ENCODE measurements at regions not wholly inside any gene's neighbourhood (a gene's known extent, or its start where the extent isn't known, plus 50 kb on each side); places are given as distances from the start of the nearest gene placed in this dataset.

DNA sequence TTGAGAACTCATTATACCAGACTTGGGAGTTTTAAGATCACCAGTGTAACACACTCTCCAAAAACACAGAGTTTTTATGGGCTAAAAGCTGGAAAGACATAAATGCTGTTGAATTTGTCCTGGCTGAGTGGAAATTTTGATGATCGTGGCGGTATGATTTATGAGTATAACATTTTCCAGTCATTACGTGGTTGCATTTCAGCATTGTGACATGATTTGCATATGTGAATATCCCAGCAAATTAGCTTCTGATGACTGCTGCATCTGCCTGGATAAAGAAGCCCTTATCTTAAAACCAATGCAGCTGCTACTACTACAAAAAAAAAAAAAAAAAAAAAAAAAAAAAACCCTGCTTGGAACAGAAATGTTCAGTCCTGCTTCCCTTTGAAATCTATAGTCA lies 850.9 kb downstream of the TFAP2A start:
- peak; percentile 12 for DNase-seq

DNA sequence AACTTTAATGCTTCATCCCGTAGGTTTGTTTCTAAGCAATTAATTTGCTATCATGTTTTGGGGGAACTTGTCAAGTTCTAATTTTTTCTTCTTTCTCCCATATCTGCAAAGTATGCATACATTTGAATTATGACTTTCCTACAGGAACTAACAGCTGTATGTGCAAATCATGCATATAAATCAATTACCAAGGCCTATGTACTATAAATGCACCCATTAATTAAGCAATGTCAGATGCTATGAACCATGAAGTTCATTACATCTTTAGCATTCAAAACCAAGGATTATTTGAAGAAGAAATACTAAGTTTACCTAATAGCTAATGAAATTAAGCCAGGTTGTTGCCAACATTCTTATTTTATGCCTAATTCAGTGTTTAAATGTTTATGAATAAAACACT lies 851.3 kb downstream of the TFAP2A start:
- no peak for DNase-seq

DNA sequence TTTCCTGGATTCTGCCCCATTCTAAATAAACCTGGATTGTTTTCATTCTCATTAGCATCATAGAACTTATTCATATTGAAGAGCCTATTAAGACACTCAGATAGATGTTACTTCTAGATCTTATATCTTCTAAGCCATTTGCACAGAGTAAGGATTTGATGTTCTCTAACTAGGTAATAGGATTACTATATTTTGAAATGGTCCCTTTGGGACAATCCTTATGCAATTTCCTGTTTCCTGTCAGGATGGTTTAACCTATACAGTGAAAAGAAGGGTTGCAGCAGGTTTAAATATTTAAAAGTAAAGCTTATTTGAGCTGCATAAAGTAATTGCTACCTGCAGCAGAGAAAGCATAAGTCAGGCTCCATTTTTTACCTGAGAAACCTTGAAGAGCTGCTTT lies 860.1 kb downstream of the TFAP2A start:
- DNase-seq, result no peak

DNA sequence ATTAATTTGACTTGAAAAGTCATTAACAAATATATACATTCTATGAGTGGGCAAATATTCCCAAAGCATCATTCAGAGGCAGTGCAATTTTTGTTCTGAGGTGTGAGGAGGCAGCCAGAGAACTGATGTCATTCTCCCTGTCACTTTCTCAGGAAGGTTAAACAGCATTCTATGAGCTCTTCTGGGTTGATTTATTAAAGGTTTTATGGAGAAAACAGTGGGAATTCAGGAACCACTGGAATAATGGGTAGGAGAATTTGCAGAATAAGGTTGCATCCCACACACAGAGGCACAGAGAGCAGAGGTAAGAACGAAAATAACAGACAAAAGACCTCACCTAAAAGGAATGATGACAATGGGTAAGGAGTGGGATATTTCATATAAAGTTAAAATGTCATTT lies 860.6 kb downstream of the TFAP2A start:
- DNase-seq, result no peak

DNA sequence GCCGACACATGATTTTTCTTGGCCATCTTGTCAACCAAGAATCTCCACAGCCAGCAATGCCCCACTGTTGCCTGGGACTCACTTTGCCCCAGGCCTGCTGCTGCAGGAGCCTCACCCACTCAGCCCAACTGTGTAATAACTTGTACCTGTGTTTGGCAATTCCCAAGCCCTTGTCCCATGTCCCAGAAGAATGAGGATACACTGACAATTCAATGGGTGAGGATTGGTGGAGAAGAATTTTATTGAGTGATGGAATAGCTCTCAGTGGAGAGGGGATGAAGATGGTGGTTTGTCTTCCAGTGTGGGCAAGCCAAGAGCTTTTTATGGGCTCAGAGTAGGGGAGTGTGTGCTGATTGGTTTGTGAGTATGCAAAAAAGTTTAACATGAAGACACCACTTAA lies 861.9 kb downstream of the TFAP2A start:
- DNase-seq, result no peak

DNA sequence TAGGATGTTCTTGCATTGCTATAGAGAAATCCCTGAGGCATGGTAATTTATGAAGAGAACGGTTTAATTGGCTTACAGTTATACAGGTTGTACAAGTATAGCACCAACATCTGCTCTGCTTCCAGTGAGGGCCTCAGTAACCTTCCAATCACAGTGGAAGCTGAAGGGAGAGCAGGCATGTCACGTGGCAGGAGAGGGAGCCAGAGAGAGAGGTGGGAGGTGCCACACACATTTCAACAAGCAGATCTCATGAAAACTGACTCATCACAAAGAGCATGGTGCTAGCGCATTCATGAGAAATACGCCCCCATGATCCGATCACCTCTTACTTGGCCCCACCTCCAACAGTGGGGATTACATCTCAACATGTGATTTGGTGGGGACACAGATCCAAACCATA lies 871.2 kb downstream of the TFAP2A start:
- no peak for DNase-seq

DNA sequence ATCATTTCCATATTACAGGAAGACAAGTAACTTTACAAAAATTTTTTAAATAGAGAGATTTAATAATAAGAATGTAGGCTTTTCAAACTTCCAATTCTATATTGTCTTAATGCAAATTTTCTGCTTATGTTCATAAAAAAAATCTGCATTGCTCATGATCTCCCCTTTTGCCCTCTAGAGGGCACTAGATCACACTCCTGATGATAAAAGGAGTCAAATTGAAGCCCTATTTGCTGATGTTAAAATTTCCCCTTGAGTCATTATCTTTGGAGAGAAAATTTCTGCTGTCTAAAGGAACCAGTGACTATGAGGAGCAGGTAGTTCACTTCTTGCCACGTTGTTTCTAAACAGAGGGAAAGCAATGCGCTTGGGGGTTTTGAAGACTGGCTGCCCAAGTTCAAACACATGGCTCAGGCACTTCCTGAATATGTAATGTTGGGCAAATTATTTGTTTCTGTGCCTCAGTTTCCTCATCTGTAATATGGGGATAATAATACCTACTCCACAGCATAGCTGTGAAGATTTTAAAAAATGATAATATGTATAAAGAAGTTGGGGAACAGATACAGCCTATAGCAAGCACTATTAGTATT lies 874.2 kb downstream of the TFAP2A start:
- peak; percentile 72 for DNase-seq

DNA sequence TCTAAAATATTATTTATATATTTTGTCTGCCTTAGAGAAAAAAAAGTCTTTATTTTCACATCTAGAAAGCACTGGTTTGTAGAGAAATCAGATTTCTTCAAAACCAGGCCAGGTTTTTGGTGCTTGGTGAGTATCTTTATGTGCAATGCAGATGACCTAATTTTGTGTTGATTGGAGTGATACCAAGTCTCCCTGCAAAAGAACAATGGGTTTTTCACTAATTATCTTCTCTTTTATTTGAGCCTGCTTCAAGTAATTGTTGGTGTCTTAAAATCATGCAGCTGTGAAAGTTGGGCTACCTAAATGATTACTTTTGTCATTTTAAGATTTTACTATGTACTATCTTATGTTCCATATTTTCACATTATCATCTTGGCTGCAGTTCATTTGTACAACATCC lies 874.7 kb downstream of the TFAP2A start:
- peak; percentile 13 for DNase-seq

DNA sequence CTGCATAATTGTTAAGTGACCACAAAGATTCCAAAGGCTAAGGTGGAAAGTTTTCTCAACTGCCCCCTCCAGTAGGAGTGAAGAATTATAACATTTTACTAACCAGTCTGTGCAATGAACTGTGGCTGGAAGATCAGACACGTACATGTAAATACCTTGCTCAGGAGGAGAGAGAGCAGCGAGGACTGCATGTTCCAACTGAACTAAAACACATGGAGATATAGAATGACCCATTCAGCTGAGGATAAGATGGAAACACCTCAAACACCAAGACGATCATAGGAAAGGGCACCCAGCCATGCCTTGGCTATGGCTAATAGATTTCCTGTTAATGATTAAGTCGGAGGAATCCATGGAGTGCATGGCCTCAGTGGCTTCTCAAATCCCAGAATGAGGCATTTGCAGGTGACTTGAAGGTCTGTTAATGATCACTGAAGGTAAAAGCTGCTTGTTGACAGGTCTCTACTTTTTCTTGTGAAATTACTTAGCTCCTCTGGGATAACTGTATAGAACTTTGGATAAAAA lies 875.6 kb downstream of the TFAP2A start:
- no peak for DNase-seq

DNA sequence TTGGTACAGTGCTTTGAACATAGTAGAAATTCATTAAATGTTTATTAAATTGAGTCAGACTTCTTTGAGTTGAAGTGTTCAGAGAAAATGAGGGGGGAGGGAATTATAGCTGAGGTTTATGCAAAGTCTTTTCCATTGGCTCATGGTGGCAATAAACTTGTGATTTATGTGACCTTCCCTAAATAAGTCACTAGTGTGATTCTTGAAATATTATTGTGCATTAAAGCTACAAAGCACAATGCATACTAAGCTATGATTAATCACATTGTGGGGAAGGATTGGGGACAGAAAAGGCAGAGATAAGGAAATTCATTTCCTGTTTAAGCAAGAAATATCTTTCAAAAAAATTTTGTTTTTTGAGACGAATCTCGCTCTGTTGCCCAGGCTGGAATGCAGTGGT lies 877.5 kb downstream of the TFAP2A start:
- DNase-seq, result peak; percentile 92

DNA sequence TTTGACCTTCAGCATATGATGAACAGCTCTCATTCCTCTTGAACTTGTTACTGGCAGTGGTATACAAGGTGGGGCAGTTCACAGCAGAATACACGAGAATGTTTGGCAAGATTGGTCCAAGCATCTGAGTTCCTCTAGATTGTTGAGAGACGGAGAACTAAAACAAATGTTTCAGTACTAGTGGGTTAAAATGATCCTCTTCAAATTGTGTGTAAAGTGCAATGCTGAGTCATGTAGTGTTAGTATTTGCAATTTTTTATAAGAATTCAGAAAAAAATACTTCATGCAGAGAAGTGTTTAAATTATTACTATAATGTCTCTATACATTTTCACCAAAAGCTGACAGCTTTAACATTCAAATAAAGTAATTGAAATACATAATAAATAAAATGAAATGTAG lies 879.8 kb downstream of the TFAP2A start:
- DNase-seq, result no peak

DNA sequence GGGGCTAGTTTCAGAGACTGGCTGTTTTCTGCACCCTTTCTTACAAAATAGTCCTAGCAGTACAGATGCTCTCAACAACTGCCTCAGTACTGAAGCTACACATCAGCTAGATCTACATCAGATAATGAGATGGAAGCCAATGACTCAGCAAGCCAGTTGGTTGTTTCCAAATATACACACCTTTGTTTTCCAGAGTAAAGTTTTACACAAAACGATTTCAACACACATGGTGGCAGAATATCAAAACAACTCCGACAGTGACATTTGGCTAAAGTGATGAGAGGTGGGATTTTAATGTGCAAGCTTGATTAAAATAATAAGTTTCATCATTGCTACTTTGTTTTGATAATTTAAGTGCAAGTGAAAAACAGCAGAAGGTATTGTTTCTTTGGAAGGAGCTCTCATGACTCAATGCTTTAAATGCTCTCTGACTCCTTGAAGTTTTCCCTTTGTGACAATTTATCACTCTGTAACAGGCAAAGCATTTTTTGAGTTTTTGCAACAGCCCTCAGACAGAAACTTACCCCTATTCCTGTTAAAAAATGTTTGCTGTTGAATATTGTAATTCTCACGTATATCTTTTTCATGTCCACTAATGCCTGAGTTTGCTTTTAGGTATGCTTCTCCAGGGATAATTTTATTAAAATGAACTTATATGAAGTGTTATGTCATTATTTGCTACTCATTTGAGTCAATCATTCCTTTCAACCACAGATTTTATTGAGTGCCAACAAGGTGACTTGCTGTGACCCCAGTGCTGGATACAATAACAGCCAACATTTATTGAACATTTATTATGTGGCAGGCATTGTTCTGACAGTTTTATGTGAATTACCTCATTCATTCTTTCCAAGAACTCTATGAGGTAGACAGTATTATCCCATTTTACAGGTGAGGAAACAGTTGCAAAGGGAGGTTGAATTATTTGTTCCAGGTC lies 882.0 kb downstream of the TFAP2A start:
- peak; percentile 36 for DNase-seq

DNA sequence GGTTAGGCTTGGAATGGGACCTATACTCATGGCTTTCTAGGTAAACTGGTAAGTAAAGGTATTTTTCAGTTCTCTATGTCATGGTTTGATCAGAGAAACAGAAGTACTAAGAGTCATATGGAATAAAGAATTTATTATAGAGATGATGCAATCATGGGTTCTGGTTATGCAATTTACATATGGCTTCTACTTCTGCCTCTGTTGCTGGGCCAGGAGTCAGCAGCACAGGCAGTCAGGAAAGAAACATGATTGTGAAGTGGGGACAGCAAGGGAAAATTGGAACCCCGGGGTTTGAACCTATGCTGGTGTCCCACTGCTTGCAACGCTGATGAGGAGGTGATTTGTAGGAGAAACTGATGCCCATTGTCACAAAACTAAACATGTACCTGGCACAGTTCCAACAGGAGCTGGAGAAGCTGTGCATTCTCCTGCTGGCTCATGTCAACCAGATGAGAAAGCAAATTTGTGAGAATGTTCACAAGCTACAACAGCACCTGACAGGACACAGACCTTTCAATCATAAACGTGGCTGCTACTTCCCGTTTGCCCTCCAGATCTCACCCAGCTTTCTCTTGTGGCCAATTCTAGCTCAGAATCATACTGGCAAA lies 887.1 kb downstream of the TFAP2A start:
- DNase-seq, result no peak

DNA sequence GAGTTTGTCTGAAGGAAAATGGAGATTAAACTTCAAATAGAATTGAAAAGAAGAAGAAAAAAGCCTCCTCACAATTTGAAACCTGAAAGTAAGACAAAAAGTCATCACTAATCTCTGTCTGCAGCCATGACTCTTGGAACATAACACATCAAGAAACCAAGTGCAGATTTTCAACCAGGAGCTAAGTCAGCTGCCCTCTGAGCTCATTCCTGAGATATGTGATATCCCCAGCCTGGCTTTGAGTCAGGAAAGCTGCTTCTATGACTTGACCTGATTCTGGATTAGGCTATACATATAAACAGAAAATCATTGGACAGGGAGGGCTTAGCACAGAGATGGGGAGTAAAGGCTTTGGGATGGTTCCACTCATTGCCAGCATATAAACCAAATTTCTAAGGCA lies 891.4 kb downstream of the TFAP2A start:
- peak; percentile 92 for DNase-seq

DNA sequence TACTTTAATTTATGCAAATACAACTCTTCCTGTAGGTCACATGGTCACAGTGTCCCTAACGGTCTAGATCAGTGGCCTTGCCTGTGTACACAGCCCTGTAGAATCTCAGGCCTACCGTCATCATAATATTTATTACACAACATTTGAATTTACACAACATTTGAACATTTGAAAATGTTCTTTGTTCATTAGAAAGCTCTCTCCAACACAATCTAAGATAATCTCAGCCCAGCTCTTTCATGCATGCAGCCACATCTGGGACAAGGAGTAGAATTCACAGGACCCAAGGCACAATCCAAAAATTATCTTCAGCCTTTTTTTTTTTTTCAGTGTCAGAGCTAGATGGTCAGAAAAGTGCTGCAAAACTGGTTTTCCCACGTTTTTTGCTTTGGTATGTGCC lies 892.8 kb downstream of the TFAP2A start:
- DNase-seq, result no peak

DNA sequence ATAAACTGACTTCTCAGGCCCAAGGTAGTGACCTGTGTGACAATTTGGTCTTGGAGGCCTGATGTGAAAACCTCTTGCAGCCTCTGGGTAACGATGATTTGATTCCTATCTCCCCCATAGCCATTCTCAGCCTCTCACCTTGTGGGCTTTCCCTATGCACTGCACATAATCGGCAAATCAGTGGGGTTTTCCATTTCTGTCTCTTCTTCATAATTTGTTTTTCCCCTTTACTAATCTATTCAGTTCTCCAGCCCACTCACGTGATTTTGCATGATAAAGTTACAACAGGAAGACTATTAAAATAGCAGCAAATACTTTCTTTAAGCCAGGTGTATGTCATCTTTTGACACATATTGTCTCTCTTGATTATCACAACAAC lies 893.7 kb downstream of the TFAP2A start:
- DNase-seq, result no peak

DNA sequence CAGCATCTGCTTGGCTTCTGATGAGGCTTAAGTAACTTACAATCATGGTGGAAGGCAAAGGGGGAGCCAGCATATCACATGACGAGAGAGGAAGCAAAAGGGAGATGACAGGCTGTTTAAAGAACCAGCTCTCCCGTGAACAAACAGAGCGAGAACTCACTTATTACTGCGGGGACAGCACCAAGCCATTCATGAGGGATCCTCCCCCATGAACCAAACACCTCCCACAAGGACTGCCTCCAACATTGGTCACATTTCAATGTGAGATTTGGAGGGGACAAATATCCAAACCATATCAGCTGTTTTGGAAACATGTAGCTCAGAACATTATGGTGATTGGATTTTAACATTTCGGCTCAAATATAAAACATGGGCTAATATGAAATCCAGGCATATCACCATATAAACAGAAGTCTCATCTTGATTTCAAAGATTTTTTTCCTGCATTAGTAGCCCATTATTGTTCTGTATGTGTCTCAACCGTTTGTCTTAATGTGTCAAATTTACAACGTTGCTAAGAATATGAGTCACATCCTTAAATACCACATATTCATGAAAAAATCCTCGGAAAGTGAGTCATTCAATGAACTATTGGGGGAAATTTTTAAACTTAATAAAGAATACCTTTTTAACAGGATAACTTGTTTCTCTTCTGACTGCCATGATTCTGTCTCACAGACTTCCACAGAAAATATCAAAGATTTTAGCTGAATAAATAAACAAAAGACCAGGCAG lies 894.3 kb downstream of the TFAP2A start:
- DNase-seq, result peak; percentile 87

DNA sequence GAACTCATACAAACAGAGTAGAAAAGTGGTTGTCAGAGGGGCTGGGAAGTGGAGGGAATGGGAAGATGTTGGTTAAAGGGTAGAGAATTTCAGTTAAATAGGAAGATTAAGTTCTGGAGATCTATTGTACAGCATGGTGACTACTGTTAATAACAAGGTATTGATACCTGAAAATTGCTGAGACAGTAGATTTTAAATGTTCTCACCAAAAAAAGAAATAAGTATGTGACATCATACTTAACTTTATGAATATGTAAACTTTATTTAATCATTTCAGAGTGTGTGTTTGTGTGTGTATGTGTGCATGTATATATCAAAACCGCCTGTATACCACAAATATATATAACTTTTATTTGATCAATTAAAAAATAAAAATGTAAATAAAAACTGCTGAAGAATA lies 896.4 kb downstream of the TFAP2A start:
- no peak for DNase-seq

DNA sequence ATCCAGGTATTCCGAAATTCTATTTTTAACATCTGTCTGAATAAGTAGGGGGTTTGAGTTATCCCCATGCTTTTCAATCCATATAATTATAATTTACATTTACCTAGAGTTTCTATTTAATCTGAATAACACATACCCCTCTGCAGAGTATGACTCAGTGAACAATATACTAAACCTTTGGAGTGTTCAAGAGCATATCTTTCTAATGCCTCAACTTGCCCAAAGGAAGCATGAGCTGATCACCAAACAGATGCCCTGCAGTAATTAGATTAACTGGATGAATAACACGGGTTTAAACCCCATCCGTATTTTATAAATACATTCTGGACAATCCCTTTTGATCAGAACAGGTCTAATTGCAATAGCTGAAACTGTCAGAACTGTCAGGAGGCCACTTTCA lies 897.1 kb downstream of the TFAP2A start:
- no peak for DNase-seq

DNA sequence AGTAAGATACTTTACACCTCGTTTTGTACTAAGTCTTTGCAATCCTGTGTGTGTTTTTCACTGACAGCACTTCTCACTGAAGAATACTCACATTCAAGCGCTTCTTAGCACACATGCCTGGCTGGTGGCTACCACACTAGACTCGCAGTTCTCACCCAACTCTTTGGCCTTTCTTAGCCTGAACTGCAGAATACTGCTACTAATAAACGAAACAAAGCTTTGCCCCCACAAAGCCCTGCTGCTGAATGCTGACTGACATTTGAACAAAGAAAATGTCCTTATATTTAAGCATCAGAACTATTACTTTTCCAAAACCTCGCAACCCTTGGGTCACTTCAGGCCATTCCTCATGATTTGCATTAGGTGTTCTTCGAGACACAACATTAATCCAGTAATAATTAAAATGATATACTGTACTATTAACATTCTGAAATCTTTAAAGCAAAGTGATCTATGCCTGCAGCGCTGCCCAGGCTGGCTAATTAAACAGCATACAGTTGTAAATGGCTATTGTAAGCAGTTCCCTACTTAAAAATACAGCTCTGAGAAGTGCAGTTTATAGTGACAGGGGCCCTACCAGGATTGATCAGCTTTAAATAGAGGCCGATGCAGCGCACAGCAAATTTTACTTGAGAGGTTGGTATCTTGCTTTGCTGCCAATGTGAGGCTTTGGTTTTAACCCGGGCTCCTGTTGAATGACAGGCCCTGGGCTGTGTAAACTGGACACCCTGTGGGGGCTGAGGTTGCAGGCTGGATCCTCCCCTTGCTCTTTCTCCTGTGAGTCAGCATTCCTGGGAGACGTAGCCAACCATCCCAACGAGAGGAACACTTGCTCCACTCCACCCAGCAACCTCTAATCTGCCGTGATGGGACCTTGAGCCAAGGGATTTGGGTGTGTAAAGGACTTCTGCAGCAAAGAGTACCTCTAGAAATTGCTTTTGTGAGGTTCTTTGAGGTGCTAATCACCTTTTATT lies 899.0 kb downstream of the TFAP2A start:
- DNase-seq, result peak; percentile 95

DNA sequence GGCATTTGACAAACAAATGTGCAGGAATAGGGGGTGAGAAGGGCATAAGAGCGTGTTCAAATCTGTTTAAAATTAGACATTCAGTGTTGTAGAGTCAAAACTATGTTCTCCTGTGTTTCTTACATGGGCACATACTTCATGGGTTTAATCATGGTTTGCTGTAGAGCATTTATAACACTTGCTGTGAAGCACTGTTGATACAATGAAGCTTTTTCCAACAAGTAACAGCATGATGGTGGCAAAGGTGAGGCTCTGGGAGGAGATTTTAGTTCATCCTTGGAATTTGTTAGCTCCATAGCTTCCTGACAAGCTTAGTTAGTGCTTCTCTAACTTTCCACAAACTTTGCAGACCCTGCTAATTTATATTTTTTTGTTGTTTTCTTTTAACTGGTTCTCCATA lies 900.7 kb downstream of the TFAP2A start:
- DNase-seq, result no peak

DNA sequence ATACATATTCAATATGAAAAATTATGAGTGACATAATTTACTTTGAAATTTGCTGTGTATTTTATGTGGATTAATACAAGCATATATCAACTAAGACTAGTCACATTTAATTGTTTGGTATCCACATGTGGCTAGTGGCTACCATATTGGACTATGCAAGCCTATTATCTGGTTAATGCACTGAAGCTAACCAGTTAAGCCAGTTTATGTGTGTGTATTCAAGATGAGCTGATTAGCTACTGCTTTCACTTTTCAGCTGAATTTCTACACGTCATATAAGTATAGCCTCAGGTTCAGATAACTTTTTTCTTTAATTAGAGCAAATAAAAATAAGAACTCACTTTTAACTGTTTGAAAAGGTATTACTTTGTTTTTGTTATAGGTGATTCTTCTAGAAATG lies 903.7 kb downstream of the TFAP2A start:
- no peak for DNase-seq
